Right cardiac atrium (tissue), 5 donors: ENCODE measurements at regions not wholly inside any gene's neighbourhood (a gene's known extent, or its start where the extent isn't known, plus 50 kb on each side); places are given as distances from the start of the nearest gene placed in this dataset.
A peak's percentile ranks its signal among the peaks of the same experiment; 100 is the strongest.

Experiments
- ATAC-seq, 2 donors: fragments of 200-7000 bp; cut with Tn5 transposase; one replicate each; pipeline versions ENCODE4 v1.8.0 to v1.9.1; 2020; ENCODE audit warnings: moderate library complexity in 2 of 2, mild to moderate bottlenecking in 1 of 2
- DNase-seq, 3 donors: peaks; one replicate each; pipeline ENCODE4 v3.0.0-alpha.2; 2020
- H3K27ac ChIP-seq: one replicate; pipeline ENCODE4 v1.5.1; 2013; ENCODE audit warnings: mild to moderate bottlenecking, low read length, control low read depth, moderate library complexity
- H3K27me3 ChIP-seq: one replicate; pipeline ENCODE4 v1.6.1; 2013; ENCODE audit not compliant: control insufficient read depth, insufficient read depth
- H3K4me1 ChIP-seq: one replicate; pipeline ENCODE4 v1.6.1; 2013; ENCODE audit warnings: low read length; ENCODE audit not compliant: control insufficient read depth, insufficient read depth
- H3K4me3 ChIP-seq: one replicate; pipeline ENCODE4 v1.5.1; 2013; ENCODE audit warnings: low read length, control low read depth
- H3K9me3 ChIP-seq: one replicate; pipeline ENCODE4 v1.6.1; 2013; ENCODE audit warnings: low read length; ENCODE audit not compliant: control insufficient read depth
- WGBS: extraction: QIAGEN DNeasy Blood & Tissue Kit; methylation state at CpG from one replicate; pipeline ENCODE4 v1.1.7; 2013; 5-methylcytosine and 5-hydroxymethylcytosine counted together
- intact Hi-C, 4 donors: fragments of 100-400 bp; cut with DNase I; formaldehyde crosslinking; loops; one replicate each; pipeline versions ENCODE4 v1.11.0 to v1.14.0; 2022 to 2023
- donor health status: healthy with polysubstance abuse.
- donor health status: DM: no; HTN: yes; CAD: no.
- donor health status: DM: no; HTN: no; CAD: no.
- donor health status: DM: no; HTN: yes; CAD: no; lungs with severe emphysema.
- donor health status: DM: yes; HTN: yes; CAD: no.

DNA sequence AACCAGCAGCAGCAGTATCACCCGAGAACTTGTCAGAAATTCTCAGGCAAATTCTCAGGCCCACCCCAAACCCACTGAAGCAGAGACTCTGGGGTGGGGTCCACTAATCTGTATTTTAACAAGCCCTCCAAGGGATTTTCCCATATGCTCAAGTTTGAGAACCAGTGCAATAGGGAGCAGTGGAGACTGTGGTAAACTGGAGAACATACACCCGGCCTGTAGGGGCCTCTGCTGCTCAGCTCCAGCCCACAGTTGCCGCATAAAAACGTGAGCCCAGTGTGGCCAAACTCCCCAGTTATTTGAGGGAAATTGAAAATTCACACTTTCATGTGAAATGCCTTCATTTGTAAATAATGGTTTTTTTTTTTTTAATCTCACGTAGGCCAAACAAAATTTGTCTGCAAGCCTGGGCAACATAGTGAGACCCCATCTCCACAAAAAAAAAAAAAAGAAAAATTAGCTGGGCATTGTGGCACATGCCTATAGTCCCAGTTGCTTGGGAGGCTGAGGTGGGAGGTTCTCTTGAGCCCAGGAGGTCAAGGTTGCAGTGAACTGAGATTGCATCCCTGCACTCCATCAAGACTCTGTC, 97.6 kb upstream of the ZMIZ1 start:
- DNase-seq, result peak in 1 of 3 donors; percentile 28
- intact Hi-C loops, result loop anchor here (5.0 to 10.0 kb wide), 2 partner anchors 94 to 96 kb away; partner anchors contain the start of gene ZMIZ1 (in 4 of the 4)
- Histone ChIP-seq H3K9me3 (no peaks in the 10 kb centered on the region), H3K27ac (no peak overlapping the region), H3K4me3 (no peak overlapping the region), H3K4me1 (no peaks in the 10 kb centered on the region), H3K27me3 (no peaks in the 10 kb centered on the region)
- WGBS, result 97% methylated on average over 5 of the region's 5 CpGs
- no peak for ATAC-seq

DNA sequence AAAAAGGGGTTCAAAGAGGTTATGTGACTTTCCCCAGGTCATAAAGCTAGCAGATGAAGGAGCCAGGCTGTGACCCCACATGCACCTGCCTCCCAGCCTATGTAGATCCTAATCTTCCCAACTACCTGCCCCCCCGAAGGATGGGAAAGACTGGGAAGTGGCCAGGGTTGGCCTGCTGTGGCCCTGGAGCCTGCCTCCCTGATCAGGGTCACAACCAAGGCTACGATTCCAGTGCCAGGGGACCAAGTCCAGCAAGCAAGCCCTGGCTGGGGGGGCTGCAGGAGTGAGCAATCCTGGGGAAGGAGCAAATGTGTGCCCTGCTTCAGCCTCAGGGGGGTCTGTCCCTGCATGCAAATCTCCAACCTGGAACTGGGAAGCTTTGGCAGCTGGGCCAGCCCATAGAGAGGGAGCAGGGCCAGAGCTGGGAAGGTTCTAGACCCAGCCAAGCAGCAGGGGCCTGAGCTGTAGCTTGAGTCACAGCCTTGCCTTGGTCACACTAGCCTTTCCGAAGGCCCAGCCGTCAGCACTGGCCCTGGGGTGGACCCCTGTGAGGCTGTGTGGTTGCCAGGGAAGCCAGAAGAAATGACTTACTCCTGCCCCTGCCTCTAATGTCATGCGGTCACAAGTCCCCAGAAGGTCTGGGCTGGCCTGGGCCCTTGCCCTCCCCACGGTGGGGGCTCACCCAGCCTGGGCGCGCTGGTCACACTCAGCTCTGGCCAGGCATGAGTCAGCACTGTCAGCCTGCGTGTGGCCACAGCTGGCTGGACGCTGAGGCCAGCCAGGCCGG, 96.4 kb upstream of the ZMIZ1 start:
- 30% methylated on average over 11 of the region's 11 CpGs for WGBS
- DNase-seq (peak; percentile 90 to 93 (median 93)), ATAC-seq (peak; percentile 82 to 83)
- Histone ChIP-seq H3K4me3 (no peak overlapping the region), H3K27me3 (no peaks in the 10 kb centered on the region), H3K9me3 (no peaks in the 10 kb centered on the region), H3K27ac (peak overlapping the region; percentile 100), H3K4me1 (no peaks in the 10 kb centered on the region)
- intact Hi-C loops, result loop anchor here (5.0 to 10.0 kb wide), 2 partner anchors 92 to 95 kb away; partner anchors contain the start of gene ZMIZ1 (in 4 of the 4)

DNA sequence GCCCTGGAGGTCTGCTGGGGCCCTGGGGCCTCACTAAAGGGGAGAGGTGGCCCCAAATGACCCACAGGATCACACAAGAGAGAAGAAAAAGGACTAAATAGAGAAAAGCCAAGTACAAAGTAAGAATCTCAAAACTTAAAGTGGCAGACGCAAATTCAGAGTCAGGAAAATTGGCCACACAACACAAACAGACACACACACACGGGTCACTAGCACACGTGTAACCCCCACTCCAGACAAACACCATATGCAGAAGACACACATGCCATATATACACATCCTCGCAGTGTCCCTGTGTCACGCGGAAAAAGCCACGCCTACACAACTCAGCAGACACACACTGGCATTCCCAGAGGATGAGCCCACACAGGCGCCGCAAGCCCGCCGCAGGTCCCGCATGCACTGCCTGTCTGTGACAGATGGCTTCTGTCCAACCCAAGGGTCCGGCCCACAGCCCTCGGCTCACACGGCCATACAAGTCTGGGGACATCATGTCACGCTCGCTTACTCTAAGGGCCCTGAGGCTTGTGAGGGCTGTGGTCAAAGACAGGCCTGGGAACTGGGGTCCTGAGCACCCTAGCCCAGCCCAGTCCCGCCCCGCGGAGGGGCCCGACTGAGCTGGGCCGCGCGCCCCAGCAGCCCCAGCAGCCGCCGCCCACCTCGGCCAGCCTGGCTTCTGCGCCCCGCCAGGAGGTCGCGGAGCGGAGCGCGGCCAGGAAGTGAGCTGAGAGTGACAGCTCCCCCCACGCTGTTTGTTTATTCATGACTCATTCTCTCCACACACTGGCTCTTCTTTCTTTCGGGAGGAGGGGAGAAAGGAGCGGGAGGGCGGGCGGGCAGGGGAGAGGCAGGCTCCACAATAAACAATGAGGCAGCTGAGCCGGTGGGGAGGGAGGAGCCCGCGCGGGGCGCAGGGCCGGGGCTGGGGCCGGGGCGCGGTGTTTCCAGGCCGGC, 95.5 kb upstream of the ZMIZ1 start:
- WGBS, result 3% methylated on average over 49 of the region's 49 CpGs
- Histone ChIP-seq H3K9me3 (no peaks in the 10 kb centered on the region), H3K27ac (peak overlapping the region; percentile 100), H3K4me1 (no peaks in the 10 kb centered on the region), H3K27me3 (no peaks in the 10 kb centered on the region), H3K4me3 (peak overlapping the region; percentile 53)
- ATAC-seq, result peak; percentile 76 to 81
- peak; percentile 86 to 94 (median 93) for DNase-seq
- intact Hi-C loops, result loop anchor here (5.0 to 10.0 kb wide), 2 partner anchors 92 to 94 kb away; partner anchors contain the start of gene ZMIZ1 (in 4 of the 4)

DNA sequence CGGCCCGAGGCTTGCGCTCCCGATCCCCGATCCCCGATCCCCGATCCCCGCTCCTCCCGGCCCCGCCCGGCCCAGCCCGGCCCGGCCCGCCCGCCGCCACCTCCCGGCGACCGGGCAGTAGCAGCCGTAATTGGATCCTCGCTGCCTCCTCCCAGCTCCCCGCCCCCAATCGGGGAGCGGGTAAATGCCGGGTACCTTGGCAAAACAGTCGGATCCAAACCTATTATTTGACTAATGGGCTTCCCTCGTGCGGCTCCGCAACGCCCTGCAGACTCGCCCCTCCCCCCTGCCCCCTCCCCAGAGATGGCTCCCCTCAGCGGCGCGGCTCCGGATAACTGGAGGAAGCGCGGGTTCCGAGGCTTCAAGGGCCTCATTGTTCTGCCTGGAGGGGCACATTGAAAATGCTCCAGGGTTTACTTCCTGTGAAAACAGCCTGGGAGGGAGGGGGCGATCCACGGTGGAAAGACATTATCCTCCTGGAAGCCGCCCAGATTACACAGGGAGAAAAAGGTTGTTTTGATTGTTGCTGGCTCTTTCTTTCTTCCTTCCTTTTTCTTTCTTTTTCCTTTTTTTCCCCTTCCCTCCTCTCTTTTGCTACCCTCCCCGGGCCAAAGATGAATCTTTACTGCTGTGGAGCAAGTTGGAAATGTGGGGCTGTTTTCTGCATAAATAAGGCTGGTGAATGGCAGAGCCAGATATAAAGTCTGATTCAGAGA, 94.7 kb upstream of the ZMIZ1 start:
- H3K4me1 ChIP-seq, result no peaks in the 10 kb centered on the region
- H3K27ac ChIP-seq, result peak overlapping the region; percentile 88
- DNase-seq (peak; percentile 80 to 92 (median 92)), ATAC-seq (peak; percentile 65 to 78)
- no peaks in the 10 kb centered on the region for H3K9me3 ChIP-seq
- H3K4me3 ChIP-seq, result peak overlapping the region; percentile 53
- intact Hi-C loops, result loop anchor here (5.0 to 10.0 kb wide), 2 partner anchors 91 to 93 kb away; partner anchors contain the start of gene ZMIZ1 (in 4 of the 4)
- H3K27me3 ChIP-seq, result no peaks in the 10 kb centered on the region
- WGBS, result under 1% methylated on average over 42 of the region's 42 CpGs

DNA sequence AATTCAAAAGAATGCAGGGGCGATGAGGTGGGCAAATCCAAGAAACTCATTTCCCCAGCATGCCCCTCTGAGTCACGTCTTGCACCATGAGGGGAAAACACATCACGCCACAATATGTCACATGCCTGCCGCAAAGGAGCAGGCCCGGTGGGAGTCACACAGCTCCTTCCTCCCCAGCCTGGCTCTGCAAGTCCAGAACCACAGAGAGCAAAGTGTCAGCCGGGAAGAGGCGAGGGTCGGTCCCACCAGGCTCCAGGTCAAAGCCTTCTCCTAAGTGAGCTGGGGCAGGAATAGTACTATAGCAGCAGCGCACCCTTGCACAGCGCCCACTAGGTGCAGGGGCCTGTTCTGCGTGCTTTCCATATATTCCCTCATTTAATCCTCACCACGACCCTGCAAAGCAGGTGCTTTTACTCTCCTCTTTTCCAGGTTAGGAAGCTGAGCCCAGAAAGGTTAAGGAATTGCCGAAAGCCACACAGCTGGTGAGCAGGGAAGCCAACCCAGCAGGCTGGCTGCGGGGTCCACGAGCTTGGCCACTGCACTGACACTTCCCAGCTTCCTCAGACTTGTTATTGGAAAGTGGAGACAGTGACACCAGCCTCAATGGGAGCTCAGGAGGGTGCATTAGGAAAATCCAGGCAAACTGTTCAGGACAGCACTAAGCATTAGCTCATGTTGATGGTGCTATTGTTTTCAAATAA, 94.0 kb upstream of the ZMIZ1 start:
- ATAC-seq (peak in 1 of 2 donors; percentile 17), DNase-seq (peak; percentile 66 to 83 (median 78))
- Histone ChIP-seq H3K4me3 (no peak overlapping the region), H3K27me3 (no peaks in the 10 kb centered on the region), H3K27ac (peak overlapping the region; percentile 88), H3K9me3 (no peaks in the 10 kb centered on the region), H3K4me1 (no peaks in the 10 kb centered on the region)
- WGBS, result 36% methylated on average over 15 of the region's 15 CpGs
- intact Hi-C loops, result loop anchor here (5.0 to 10.0 kb wide), 2 partner anchors 90 to 93 kb away; partner anchors contain the start of gene ZMIZ1 (in 4 of the 4)

DNA sequence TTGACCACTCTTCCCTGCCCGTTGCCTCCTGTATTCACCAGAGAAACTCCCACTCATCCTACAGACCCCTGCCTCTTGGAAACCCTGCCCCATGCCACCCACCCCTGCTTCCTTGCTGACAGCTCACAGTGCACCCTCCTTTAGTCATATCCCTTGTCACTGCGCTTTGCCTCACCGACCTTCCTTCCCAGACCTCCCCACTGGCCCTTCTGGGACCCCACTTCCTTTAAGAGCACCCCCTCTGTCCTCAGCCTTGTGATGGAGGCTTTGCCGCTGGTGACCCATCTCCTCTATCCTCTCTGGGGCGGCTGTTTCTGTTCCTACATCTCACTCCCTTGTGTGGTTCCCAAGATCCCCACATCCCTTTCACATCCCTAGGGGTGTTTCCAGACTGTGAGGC, 92.8 kb upstream of the ZMIZ1 start:
- Histone ChIP-seq H3K4me1 (no peaks in the 10 kb centered on the region), H3K27me3 (no peaks in the 10 kb centered on the region), H3K4me3 (no peak overlapping the region), H3K27ac (no peak overlapping the region), H3K9me3 (no peaks in the 10 kb centered on the region)
- ATAC-seq, result no peak
- peak in 2 of 3 donors; percentile 15 to 21 for DNase-seq
- intact Hi-C loops, result loop anchor here in 2 of 4 donors (10.0 kb wide), 1 partner anchor 89 kb away; the partner anchor contains the start of gene ZMIZ1 (in 2 of the 2)
- whole genome bisulfite sequencing, result 94% methylated on average over 5 of the region's 5 CpGs

DNA sequence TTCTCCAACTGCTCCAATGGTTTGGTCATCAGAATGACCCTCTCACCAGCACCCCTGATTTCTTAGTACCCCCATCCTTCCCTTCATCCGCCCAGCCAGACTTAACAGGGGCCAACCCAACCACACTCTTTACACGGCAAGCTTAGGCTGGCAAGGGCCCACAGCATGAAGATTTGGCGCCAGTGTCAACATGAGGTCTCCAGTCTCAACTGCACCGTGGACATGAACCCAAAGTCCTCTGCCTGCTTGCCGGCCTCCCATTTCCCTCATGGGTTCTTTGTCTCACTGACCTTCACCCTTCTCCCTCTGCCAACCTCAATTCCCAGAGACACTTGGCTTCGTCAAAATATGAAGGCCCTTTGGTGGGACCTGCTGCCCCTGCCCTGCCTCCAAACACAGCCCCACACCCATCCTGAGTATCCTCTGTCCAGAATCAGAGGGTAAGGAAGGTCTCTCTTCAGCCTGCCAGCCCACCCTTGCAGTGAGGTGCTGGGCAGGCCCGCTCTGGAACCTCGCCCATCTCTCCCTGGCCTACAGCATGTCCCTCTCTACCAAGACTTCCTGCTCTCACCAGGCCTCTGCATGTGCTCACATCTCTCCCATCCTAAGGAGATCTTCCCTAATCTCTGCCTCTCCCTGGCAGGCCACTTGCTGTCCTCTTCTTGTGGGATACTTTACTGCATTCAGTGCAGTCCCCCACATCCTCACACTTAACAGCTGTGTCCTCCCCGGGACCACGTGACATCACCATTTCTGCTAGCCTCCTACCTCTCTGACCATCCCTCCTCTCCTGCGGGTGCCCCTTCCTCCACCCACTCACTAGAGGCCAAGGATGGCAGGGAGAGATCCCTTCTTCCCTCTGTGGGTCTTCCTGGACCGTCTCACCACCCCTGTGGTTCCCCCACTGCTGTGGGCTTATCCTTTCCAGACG, 91.7 kb upstream of the ZMIZ1 start:
- no peaks in the 10 kb centered on the region for H3K9me3 ChIP-seq
- DNase-seq (peak in 2 of 3 donors; percentile 38 to 60), ATAC-seq (no peak)
- H3K4me3 ChIP-seq, result no peak overlapping the region
- no peaks in the 10 kb centered on the region for H3K4me1 ChIP-seq
- 89% methylated on average over 13 of the region's 13 CpGs for WGBS
- no peak overlapping the region for H3K27ac ChIP-seq
- no peaks in the 10 kb centered on the region for H3K27me3 ChIP-seq
- intact Hi-C loops, result loop anchor here in 2 of 4 donors (10.0 kb wide), 1 partner anchor 88 kb away; the partner anchor contains the start of gene ZMIZ1 (in 2 of the 2)

DNA sequence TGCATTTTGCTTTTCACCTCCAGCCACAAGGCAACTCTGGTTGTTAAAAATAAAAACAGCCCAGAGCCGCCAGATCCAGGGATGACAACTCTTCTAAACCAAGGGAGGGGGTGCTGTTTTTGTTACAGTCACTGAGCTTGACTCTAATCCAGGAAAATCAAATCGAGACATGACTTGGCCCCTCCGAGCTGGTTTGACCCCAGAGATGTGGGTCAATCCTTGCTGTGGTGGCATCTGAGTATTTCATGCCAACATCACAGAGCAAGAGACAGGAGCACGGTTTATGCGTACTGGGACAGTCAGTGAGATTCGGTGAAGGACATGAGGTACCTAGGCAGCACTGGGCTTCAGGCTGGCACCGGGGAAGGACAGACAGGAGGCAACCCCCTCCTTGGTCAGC, 88.8 kb upstream of the ZMIZ1 start:
- intact Hi-C loops, result loop anchor here in 2 of 4 donors (10.0 kb wide), 1 partner anchor 85 kb away; the partner anchor contains the start of gene ZMIZ1 (in 2 of the 2)
- Histone ChIP-seq H3K4me1 (no peaks in the 10 kb centered on the region), H3K27ac (no peak overlapping the region), H3K27me3 (no peaks in the 10 kb centered on the region), H3K4me3 (no peak overlapping the region), H3K9me3 (no peaks in the 10 kb centered on the region)
- WGBS, result 66% methylated on average over 7 of the region's 7 CpGs
- DNase-seq (peak; percentile 6 to 33 (median 20)), ATAC-seq (no peak)

DNA sequence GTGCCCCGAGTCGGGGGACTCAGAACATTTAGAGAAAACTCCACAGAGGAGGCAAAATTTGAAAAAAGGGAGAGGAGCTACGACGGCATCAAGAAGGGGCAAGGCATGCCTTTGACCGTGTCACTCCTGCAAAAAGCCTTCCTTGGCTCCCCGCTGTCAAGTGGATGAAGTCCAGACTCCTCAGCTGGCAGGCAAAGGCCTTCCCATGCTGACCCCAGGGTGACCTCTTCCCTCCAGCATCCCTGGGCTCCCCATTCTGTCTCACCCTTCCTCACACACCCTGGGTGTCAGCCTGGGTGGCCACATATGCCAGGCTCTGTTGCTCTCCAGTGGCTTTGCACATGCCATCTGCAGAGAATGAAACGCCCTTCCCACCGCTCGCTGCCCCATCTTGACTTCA, 88.4 kb upstream of the ZMIZ1 start:
- DNase-seq, result peak; percentile 1 to 36 (median 29)
- 80% methylated on average over 9 of the region's 9 CpGs for WGBS
- Histone ChIP-seq H3K4me3 (no peak overlapping the region), H3K9me3 (no peaks in the 10 kb centered on the region), H3K27me3 (no peaks in the 10 kb centered on the region), H3K27ac (no peak overlapping the region), H3K4me1 (no peaks in the 10 kb centered on the region)
- ATAC-seq, result no peak
- intact Hi-C loops, result no loop called here
